ENCODE measurements at regions not wholly inside any gene's neighbourhood (a gene's known extent, or its start where the extent isn't known, plus 50 kb on each side); places are given as distances from the start of the nearest gene placed in this dataset.
"Not testable (repeated sequence)": the region's sequence is repeated elsewhere in the genome, so short reads cannot be mapped to it uniquely, and the experiment has no call there.

- DNase-seq (ENCODE audit: low spot score): no peak
- in situ Hi-C loops (cut with HindIII; ENCODE audit: low sequenced_read_pairs): no loop called here
Measured at GRCh38 chr5:130759061-130759460, 406.0 kb downstream of the HINT1 start.

GRCh38 chr5:130747556-130747955 is 417.5 kb downstream of the HINT1 start:
- in situ Hi-C loops (cut with HindIII; ENCODE audit: low sequenced_read_pairs): no loop called here
- DNase-seq (ENCODE audit: low spot score): no peak

GRCh38 chr5:130746641-130747040 is 418.4 kb downstream of the HINT1 start:
- DNase-seq (ENCODE audit: low spot score); in situ Hi-C loops (cut with HindIII; ENCODE audit: low sequenced_read_pairs): not testable (repeated sequence)

GRCh38 chr5:130743092-130743491 is 422.0 kb downstream of the HINT1 start:
- in situ Hi-C loops (cut with HindIII; ENCODE audit: low sequenced_read_pairs): no loop called here
- DNase-seq (ENCODE audit: low spot score): no peak

GRCh38 chr5:130740047-130740569 is 424.9 kb downstream of the HINT1 start:
- no peak for DNase-seq (ENCODE audit: low spot score)
- in situ Hi-C loops (cut with HindIII; ENCODE audit: low sequenced_read_pairs): no loop called here

- in situ Hi-C loops (cut with HindIII; ENCODE audit: low sequenced_read_pairs): no loop called here
- no peak for DNase-seq (ENCODE audit: low spot score)
Measured at GRCh38 chr5:130731839-130732238, 433.2 kb downstream of the HINT1 start.

GRCh38 chr5:130729541-130729940 is 435.5 kb downstream of the HINT1 start:
- in situ Hi-C loops (cut with HindIII; ENCODE audit: low sequenced_read_pairs): no loop called here

GRCh38 chr5:130727830-130728229 is 437.2 kb downstream of the HINT1 start:
- in situ Hi-C loops (cut with HindIII; ENCODE audit: low sequenced_read_pairs): no loop called here
- DNase-seq (ENCODE audit: low spot score): no peak

More at GRCh38 chr5:130729541-130729940, 435.5 kb downstream of the HINT1 start:
- no peak for DNase-seq (ENCODE audit: low spot score)

GRCh38 chr5:130724658-130725057 is 440.4 kb downstream of the HINT1 start:
- no peak for DNase-seq (ENCODE audit: low spot score)
- in situ Hi-C loops (cut with HindIII; ENCODE audit: low sequenced_read_pairs): no loop called here

- in situ Hi-C loops (cut with HindIII; ENCODE audit: low sequenced_read_pairs): no loop called here
- peak; percentile 2 for DNase-seq (ENCODE audit: low spot score)
Measured at GRCh38 chr5:130720355-130720754, 444.7 kb downstream of the HINT1 start.

- no peak for DNase-seq (ENCODE audit: low spot score)
- in situ Hi-C loops (cut with HindIII; ENCODE audit: low sequenced_read_pairs): no loop called here
Measured at GRCh38 chr5:130715541-130715940, 449.5 kb downstream of the HINT1 start.

GRCh38 chr5:130714200-130714599 is 450.9 kb downstream of the HINT1 start:
- DNase-seq (ENCODE audit: low spot score): no peak
- in situ Hi-C loops (cut with HindIII; ENCODE audit: low sequenced_read_pairs): no loop called here

- no peak for DNase-seq (ENCODE audit: low spot score)
- in situ Hi-C loops (cut with HindIII; ENCODE audit: low sequenced_read_pairs): no loop called here
Measured at GRCh38 chr5:130712324-130712723, 452.7 kb downstream of the HINT1 start.

- DNase-seq (ENCODE audit: low spot score): no peak
- in situ Hi-C loops (cut with HindIII; ENCODE audit: low sequenced_read_pairs): no loop called here
Measured at GRCh38 chr5:130710596-130710995, 454.5 kb downstream of the HINT1 start.

- no peak for DNase-seq (ENCODE audit: low spot score)
- in situ Hi-C loops (cut with HindIII; ENCODE audit: low sequenced_read_pairs): no loop called here
Measured at GRCh38 chr5:130708754-130709153, 456.3 kb downstream of the HINT1 start.

- DNase-seq (ENCODE audit: low spot score): no peak
- in situ Hi-C loops (cut with HindIII; ENCODE audit: low sequenced_read_pairs): no loop called here
Measured at GRCh38 chr5:130706696-130707095, 458.4 kb downstream of the HINT1 start.

GRCh38 chr5:130705368-130705767 is 459.7 kb downstream of the HINT1 start:
- in situ Hi-C loops (cut with HindIII; ENCODE audit: low sequenced_read_pairs): no loop called here
- DNase-seq (ENCODE audit: low spot score): no peak

- DNase-seq (ENCODE audit: low spot score): no peak
- in situ Hi-C loops (cut with HindIII; ENCODE audit: low sequenced_read_pairs): no loop called here
Measured at GRCh38 chr5:130693509-130693908, 471.5 kb downstream of the HINT1 start.

GRCh38 chr5:130692770-130693169 is 472.3 kb downstream of the HINT1 start:
- in situ Hi-C loops (cut with HindIII; ENCODE audit: low sequenced_read_pairs): no loop called here
- no peak for DNase-seq (ENCODE audit: low spot score)

- no peak for DNase-seq (ENCODE audit: low spot score)
- in situ Hi-C loops (cut with HindIII; ENCODE audit: low sequenced_read_pairs): no loop called here
Measured at GRCh38 chr5:130689831-130690230, 475.2 kb downstream of the HINT1 start.

GRCh38 chr5:130687085-130687733 is 477.8 kb downstream of the HINT1 start:
- in situ Hi-C loops (cut with HindIII; ENCODE audit: low sequenced_read_pairs): no loop called here
- DNase-seq (ENCODE audit: low spot score): no peak

Measured in G401 (cell line).